Posterior cingulate gyrus (tissue), 11 donors: ENCODE measurements at regions not wholly inside any gene's neighbourhood (a gene's known extent, or its start where the extent isn't known, plus 50 kb on each side); places are given as distances from the start of the nearest gene placed in this dataset.

Experiments used
- DNase-seq, 10 donors: peaks; one replicate each; pipeline versions ENCODE4 v3.0.0 to v3.0.0-alpha.2; 2020 to 2021; ENCODE audit warnings: mixed read lengths in 3 of 10
- intact Hi-C: fragments of 100-400 bp; cut with DNase I; formaldehyde crosslinking; loops from one replicate; pipeline ENCODE4 v1.15.1; 2023

GRCh38 chr6:40732878-40733277, 145.7 kb upstream of the LRFN2 start:
- no peak for DNase-seq
- intact Hi-C loops: no loop called here

- intact Hi-C loops: no loop called here
- no peak for DNase-seq
Observed at GRCh38 chr6:40728643-40729042, 141.5 kb upstream of the LRFN2 start.

- intact Hi-C loops: no loop called here
- DNase-seq: no peak
Observed at GRCh38 chr6:40727271-40727670, 140.1 kb upstream of the LRFN2 start.

- intact Hi-C loops: no loop called here
- DNase-seq: no peak
Observed at GRCh38 chr6:40726853-40727252, 139.7 kb upstream of the LRFN2 start.

- DNase-seq: no peak
- intact Hi-C loops: no loop called here
Observed at GRCh38 chr6:40725390-40725789, 138.2 kb upstream of the LRFN2 start.

GRCh38 chr6:40724886-40725285, 137.7 kb upstream of the LRFN2 start:
- DNase-seq: no peak
- intact Hi-C loops: no loop called here

- intact Hi-C loops: no loop called here
- DNase-seq: no peak
Observed at GRCh38 chr6:40723967-40724366, 136.8 kb upstream of the LRFN2 start.

GRCh38 chr6:40722553-40723258, 135.5 kb upstream of the LRFN2 start:
- no peak for DNase-seq
- intact Hi-C loops: no loop called here

GRCh38 chr6:40722091-40722490, 134.9 kb upstream of the LRFN2 start:
- no peak for DNase-seq
- intact Hi-C loops: no loop called here

- no peak for DNase-seq
- intact Hi-C loops: no loop called here
Observed at GRCh38 chr6:40721271-40721952, 134.2 kb upstream of the LRFN2 start.

GRCh38 chr6:40720375-40720748, 133.2 kb upstream of the LRFN2 start:
- no peak for DNase-seq
- intact Hi-C loops: no loop called here

GRCh38 chr6:40719671-40720374, 132.7 kb upstream of the LRFN2 start:
- intact Hi-C loops: no loop called here
- DNase-seq: peak in 2 of 10 donors; percentile 11 to 74

- no peak for DNase-seq
- intact Hi-C loops: no loop called here
Observed at GRCh38 chr6:40718401-40718800, 131.2 kb upstream of the LRFN2 start.

- intact Hi-C loops: no loop called here
- DNase-seq: no peak
Observed at GRCh38 chr6:40717411-40718057, 130.4 kb upstream of the LRFN2 start.

- DNase-seq: no peak
- intact Hi-C loops: no loop called here
Observed at GRCh38 chr6:40715570-40716403, 128.6 kb upstream of the LRFN2 start.

- intact Hi-C loops: no loop called here
- no peak for DNase-seq
Observed at GRCh38 chr6:40714576-40715564, 127.7 kb upstream of the LRFN2 start.

- DNase-seq: no peak
- intact Hi-C loops: no loop called here
Observed at GRCh38 chr6:40714143-40714542, 127.0 kb upstream of the LRFN2 start.

- intact Hi-C loops: no loop called here
- DNase-seq: no peak
Observed at GRCh38 chr6:40713002-40713719, 126.0 kb upstream of the LRFN2 start.
